ENCODE measurements at regions not wholly inside any gene's neighbourhood (a gene's known extent, or its start where the extent isn't known, plus 50 kb on each side); places are given as distances from the start of the nearest gene placed in this dataset.

DNA sequence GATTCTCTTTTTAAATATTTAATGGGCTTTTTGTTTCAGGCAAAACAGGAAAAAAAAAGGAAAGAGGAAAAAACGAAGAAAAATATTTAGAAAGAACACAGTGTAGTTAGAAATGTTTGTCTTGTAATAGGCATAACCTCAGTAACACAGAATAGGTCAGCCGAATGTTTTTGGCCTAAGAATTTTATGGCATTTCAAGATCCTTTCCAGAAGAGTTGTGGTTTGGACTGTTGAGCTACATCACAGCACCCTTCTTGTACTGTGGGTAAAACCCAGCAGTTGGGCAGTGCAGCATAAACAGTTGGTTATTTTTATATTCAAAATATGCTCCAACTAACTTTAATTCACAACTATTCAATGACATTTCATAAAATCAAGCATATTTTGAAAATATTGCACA lies 474.4 kb upstream of the AGTR1 start:
- H3K4me3 ChIP-seq (ENCODE audit: low read depth, low read length), result no peak overlapping the region
- no peak for TF ChIP-seq CTCF (IDR thresholded peaks at IDR 0.05; ENCODE audit: low read depth, low read length, missing control alignments)
- DNase-seq (ENCODE audit: low read depth), result no peak

DNA sequence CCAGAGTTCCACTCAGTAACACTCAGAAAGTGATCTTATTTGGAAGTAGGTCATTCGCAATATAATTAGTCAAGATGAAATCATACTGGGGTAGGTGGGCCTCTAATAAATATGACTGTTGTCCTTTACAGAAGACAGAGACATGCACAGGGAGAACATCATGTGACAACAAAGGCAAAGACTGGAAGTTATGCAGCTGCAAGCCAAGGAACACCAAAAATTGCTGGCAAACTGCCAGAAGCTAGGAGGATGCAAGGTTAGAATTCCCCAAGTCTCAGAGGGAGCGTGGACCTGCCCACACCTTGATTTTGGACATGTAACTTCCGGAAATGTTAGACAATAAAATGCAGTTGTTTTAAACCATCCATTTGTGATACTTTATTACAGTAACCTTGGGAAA lies 471.5 kb upstream of the AGTR1 start:
- H3K4me3 ChIP-seq (ENCODE audit: low read depth, low read length), result no peak overlapping the region
- no peak for DNase-seq (ENCODE audit: low read depth)
- no peak for TF ChIP-seq CTCF (IDR thresholded peaks at IDR 0.05; ENCODE audit: low read depth, low read length, missing control alignments)

DNA sequence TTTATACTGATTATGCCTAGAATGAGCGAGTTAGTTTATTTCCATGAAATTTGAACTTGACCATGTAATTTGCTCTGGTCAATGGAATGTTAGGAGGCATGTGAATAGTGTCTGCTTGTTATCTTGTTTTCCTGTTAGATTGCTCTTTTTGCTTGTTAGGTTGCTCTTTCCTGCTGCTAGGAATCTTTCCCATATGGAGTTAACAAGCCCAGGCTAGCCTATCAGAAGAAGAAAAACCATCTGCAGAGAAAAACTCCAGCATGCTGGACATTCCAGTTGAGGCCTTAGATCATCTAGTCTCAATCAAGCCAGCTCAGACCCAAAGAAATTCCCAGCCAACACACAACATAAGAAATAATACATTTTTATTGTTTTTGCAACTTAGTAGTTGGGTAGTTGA lies 470.2 kb upstream of the AGTR1 start:
- H3K4me3 ChIP-seq (ENCODE audit: low read depth, low read length), result no peak overlapping the region
- no peak for DNase-seq (ENCODE audit: low read depth)
- no peak for TF ChIP-seq CTCF (IDR thresholded peaks at IDR 0.05; ENCODE audit: low read depth, low read length, missing control alignments)

- TF ChIP-seq CTCF (IDR thresholded peaks at IDR 0.05; ENCODE audit: low read depth, low read length, missing control alignments), result no peak
- H3K4me3 ChIP-seq (ENCODE audit: low read depth, low read length), result no peak overlapping the region
- DNase-seq (ENCODE audit: low read depth), result peak; percentile 3
Measured at GRCh38 chr3:148229107-148229506, 468.6 kb upstream of the AGTR1 start.

DNA sequence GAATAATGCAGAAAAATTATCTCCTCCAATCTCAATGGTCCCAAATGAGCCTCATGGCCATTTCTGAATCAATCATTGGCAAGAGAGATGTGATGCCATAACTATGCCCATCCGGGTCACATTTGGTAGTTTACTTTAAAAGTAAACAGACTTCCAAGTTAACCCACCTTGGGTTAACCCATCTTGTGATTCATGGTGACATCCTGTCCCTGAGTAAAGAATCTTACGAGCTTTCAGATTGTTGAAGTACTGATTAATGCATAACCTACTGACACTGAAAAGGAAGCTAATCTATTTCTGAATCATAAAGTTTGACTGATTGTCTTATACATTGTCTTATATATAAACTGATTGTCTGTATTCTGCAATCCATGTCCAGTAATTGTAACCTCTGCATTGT lies 467.2 kb upstream of the AGTR1 start:
- TF ChIP-seq CTCF (IDR thresholded peaks at IDR 0.05; ENCODE audit: low read depth, low read length, missing control alignments), result no peak
- DNase-seq (ENCODE audit: low read depth), result no peak
- H3K4me3 ChIP-seq (ENCODE audit: low read depth, low read length), result no peak overlapping the region

DNA sequence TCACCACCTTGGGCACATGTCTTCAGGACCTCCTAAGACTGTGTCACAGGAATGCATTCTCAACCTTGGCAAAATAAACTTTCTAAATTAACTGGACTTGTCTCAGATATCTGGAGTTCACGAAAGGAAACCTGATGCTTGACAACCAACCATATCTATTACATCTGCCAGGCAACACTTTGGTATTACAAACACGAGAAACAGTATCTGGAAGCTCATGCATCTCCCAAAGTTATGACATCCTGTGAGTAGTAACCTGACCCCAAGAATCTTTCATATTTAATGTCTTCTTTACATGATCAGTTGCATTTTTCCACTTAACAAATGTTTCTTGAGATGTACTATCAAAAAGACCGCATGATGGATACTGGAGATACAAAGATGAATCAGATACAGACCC lies 465.3 kb upstream of the AGTR1 start:
- no peak for DNase-seq (ENCODE audit: low read depth)
- no peak for TF ChIP-seq CTCF (IDR thresholded peaks at IDR 0.05; ENCODE audit: low read depth, low read length, missing control alignments)
- H3K4me3 ChIP-seq (ENCODE audit: low read depth, low read length), result no peak overlapping the region

DNA sequence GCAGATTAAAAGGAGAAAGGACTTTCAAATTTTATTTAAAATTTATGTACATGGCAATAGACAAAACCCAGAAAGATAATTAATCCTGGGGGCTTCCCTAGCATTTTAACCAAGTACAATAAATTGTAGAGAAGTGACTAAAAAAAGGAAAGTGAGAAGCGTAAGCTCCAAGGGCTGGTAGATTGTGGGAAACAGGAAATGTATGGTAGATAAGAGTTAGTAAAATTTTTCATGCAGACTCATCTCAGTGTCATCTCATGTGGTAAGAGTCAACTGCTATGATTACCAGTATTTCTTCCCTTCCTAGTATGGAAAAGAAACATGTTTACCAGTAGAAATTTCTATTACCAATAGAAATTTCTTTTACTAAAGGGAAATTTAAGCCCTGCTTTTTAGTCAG lies 464.3 kb upstream of the AGTR1 start:
- DNase-seq (ENCODE audit: low read depth), result no peak
- no peak for TF ChIP-seq CTCF (IDR thresholded peaks at IDR 0.05; ENCODE audit: low read depth, low read length, missing control alignments)
- H3K4me3 ChIP-seq (ENCODE audit: low read depth, low read length), result no peak overlapping the region

All from GM12864 (cell line).